Fibroblast of pulmonary artery (primary cell): ENCODE measurements at regions not wholly inside any gene's neighbourhood (a gene's known extent, or its start where the extent isn't known, plus 50 kb on each side); places are given as distances from the start of the nearest gene placed in this dataset.
A peak's percentile ranks its signal among the peaks of the same experiment; 100 is the strongest.

ENCODE experiments used
- DNase-seq: peaks from one replicate; pipeline ENCODE4 v3.0.0-alpha.2; 2010; ENCODE audit warnings: low read depth
- H3K4me3 ChIP-seq: replicated peaks from 2 replicates; pipeline ENCODE4 v1.5.1; 2011; ENCODE audit warnings: low read depth, mild to moderate bottlenecking, control low read depth, low read length, moderate library complexity
- CTCF ChIP-seq: IDR thresholded peaks from 2 replicates; pipeline ENCODE4 v1.5.1; 2011; ENCODE audit warnings: mild to moderate bottlenecking, control low read depth, low read length, inconsistent platforms; ENCODE audit errors: missing control alignments

- H3K4me3 ChIP-seq, result no peak overlapping the region
- DNase-seq, result peak; percentile 50
- no peak for TF ChIP-seq CTCF
These were observed 427.5 kb upstream of the MGAT4C start for GRCh38 chr12:86683568-86684304.

- no peak for TF ChIP-seq CTCF
- DNase-seq, result no peak
- no peak overlapping the region for H3K4me3 ChIP-seq
These were observed 424.9 kb upstream of the MGAT4C start for GRCh38 chr12:86681060-86681459.

GRCh38 chr12:86675197-86675596 lies 419.0 kb upstream of the MGAT4C start:
- no peak for DNase-seq
- TF ChIP-seq CTCF, result no peak

GRCh38 chr12:86670986-86671385 lies 414.8 kb upstream of the MGAT4C start:
- TF ChIP-seq CTCF, result no peak
- H3K4me3 ChIP-seq, result no peak overlapping the region
- no peak for DNase-seq

More at GRCh38 chr12:86675197-86675596, 419.0 kb upstream of the MGAT4C start:
- no peak overlapping the region for H3K4me3 ChIP-seq

- no peak for TF ChIP-seq CTCF
- DNase-seq, result no peak
- H3K4me3 ChIP-seq, result no peak overlapping the region
These were observed 412.8 kb upstream of the MGAT4C start for GRCh38 chr12:86669010-86669409.

- peak; percentile 12 for DNase-seq
- H3K4me3 ChIP-seq, result no peak overlapping the region
- no peak for TF ChIP-seq CTCF
These were observed 410.1 kb upstream of the MGAT4C start for GRCh38 chr12:86666316-86666715.

GRCh38 chr12:86663716-86664115 lies 407.5 kb upstream of the MGAT4C start:
- DNase-seq, result peak; percentile 22
- no peak for TF ChIP-seq CTCF
- H3K4me3 ChIP-seq, result no peak overlapping the region
